ENCODE measurements at regions not wholly inside any gene's neighbourhood (a gene's known extent, or its start where the extent isn't known, plus 50 kb on each side); places are given as distances from the start of the nearest gene placed in this dataset.
"Not testable (repeated sequence)": the region's sequence is repeated elsewhere in the genome, so short reads cannot be mapped to it uniquely, and the experiment has no call there.

DNA sequence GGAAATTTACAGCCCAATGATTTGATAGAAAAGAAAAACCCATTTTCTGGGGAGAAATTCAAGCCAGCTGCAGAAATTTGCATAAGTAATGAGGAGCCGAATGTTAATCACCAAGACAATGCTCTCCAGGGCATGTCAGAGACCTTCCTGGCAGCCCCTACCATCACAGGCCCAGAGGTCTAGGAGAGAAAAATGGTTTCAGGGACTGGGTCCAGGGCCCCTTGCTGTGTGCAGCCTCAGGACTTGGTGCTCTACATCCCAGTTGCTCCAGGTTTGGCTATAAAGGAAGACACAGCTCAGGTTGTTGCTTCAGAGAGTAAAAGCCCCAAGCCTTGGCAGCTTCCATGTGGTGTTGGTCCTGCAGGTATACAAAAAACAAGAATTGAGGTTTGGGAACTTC lies 222.2 kb upstream of the ISX start:
- not testable (repeated sequence) for TF ChIP-seq EZH2 (IDR thresholded peaks at IDR 0.05); POLR2AphosphoS5 (IDR thresholded peaks at IDR 0.05; ENCODE audit: borderline replicate concordance, low read depth, low read length)

Data from SK-N-MC (cell line).